ENCODE measurements at regions not wholly inside any gene's neighbourhood (a gene's known extent, or its start where the extent isn't known, plus 50 kb on each side); places are given as distances from the start of the nearest gene placed in this dataset.

DNA sequence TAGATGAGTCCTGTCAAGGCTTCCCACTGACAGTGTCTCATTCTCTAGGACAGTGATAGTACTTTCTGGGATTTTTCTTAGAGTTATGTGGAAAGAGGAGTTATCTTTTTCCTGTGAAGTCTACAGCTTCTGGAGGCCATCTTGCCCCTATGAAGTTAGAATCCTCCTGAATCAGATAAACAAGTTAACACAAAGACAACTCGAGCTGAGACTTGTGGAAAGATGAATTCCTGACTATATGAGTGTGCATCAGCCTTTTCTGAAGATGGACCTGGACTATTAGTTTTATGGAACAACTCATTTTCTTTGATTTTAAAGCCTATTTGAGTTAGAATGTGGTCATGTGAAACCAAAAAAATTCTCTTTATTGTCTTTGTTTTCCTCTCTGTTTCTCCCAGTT is 290.9 kb downstream of the LRRIQ3 start:
- no peaks in the 10 kb centered on the region for H3K9me3 ChIP-seq
- ATAC-seq: no peak
- H3K36me3 ChIP-seq (ENCODE audit: low read depth): no peaks in the 10 kb centered on the region
- intact Hi-C loops (cut with DNase I, micrococcal nuclease): no loop called here
- no peaks in the 10 kb centered on the region for H3K4me1 ChIP-seq (ENCODE audit: low read depth)
- no peak for DNase-seq
- H3K4me3 ChIP-seq: no peak overlapping the region
- no peak for TF ChIP-seq CTCF (IDR thresholded peaks at IDR 0.05)

DNA sequence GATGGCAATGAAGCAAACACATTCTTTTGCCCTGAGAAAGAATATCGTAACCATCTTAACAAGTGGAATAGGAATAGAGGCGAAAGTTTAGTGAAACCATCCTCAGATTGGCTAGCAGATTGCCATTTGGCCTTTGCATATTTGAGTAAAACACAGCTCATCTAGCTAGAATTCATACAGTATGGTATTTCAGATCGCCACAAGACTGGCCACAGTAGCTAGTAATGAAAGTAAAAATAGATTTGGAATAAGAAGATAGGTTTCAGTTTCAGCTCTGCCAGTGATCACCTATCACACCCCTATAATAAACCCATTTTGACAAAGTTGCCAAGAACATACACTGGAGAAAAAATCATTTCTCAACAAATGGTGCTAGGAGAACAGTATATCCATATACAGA is 294.9 kb downstream of the LRRIQ3 start:
- DNase-seq: no peak
- Histone ChIP-seq H3K4me3 (no peak overlapping the region), H3K9me3 (no peaks in the 10 kb centered on the region), H3K4me1 (ENCODE audit: low read depth) (no peaks in the 10 kb centered on the region), H3K36me3 (ENCODE audit: low read depth) (no peaks in the 10 kb centered on the region)
- intact Hi-C loops (cut with DNase I, micrococcal nuclease): no loop called here
- TF ChIP-seq CTCF (IDR thresholded peaks at IDR 0.05): no peak
- ATAC-seq: no peak

DNA sequence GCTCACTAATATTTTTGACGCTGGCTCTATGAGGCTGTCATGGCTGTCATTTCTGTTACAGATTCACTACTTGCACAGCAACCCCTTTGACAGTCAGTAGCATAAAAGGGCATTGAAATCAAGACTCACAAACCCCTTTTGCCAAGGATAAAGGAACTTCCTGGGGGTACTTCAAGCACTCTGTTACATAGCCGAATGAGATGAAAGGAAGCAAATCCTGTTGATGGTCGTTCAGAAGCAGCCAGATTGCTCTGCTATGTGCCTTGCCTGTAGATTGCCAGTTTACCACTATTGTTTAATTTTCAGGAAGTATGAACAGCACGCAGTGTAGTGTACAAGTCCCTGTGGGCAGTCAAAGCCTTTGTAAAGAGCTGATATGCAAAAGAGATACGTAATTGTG is 296.2 kb downstream of the LRRIQ3 start:
- Histone ChIP-seq H3K36me3 (ENCODE audit: low read depth) (no peaks in the 10 kb centered on the region), H3K4me3 (no peak overlapping the region), H3K9me3 (no peaks in the 10 kb centered on the region), H3K4me1 (ENCODE audit: low read depth) (no peaks in the 10 kb centered on the region)
- ATAC-seq (no peak), DNase-seq (no peak)
- intact Hi-C loops (cut with DNase I, micrococcal nuclease): no loop called here
- TF ChIP-seq CTCF (IDR thresholded peaks at IDR 0.05): no peak

DNA sequence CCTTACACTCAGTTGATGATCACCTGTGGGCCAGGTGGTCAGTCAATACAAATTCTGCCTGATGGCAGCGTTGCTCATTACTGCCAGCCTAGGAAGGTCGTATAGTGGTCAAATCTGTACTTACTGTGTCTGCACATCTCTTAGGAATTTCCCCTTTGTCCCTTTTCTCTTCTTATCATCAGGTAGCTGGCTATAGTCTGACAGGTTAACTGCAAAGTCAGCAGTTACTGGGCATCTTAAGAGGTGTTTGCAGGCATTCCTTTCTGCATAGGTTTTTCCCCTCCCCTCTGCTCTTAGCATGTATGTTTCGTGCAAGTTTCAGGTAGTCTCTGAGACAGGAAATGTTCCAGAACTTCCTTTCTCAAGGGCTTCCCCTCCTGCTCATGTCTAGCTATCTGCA is 298.7 kb downstream of the LRRIQ3 start:
- ATAC-seq (no peak), DNase-seq (no peak)
- Histone ChIP-seq H3K36me3 (ENCODE audit: low read depth) (no peaks in the 10 kb centered on the region), H3K4me3 (no peak overlapping the region), H3K9me3 (no peaks in the 10 kb centered on the region), H3K4me1 (ENCODE audit: low read depth) (no peaks in the 10 kb centered on the region)
- no peak for TF ChIP-seq CTCF (IDR thresholded peaks at IDR 0.05)
- intact Hi-C loops (cut with DNase I, micrococcal nuclease): no loop called here

DNA sequence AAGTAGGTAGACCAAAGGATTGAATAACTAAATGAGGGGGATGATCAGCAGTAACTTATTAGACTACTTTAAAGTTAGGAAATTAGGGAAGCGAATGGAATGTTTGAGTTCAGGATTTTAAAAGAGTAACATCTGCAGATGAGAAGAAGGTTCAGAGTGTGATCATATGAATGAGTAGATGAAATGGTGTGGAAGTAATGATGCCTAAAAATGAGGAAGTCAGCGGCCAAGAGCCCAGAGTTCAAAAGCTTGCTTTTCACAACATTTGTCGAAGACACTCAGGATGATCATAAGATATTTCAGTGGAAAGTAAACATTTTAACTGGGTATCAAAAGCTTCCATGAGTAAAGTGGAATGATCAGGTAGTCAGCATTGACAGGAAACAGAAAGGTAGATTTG is 299.4 kb downstream of the LRRIQ3 start:
- no peaks in the 10 kb centered on the region for H3K4me1 ChIP-seq (ENCODE audit: low read depth)
- TF ChIP-seq CTCF (IDR thresholded peaks at IDR 0.05): no peak
- DNase-seq: no peak
- ATAC-seq: no peak
- no peak overlapping the region for H3K4me3 ChIP-seq
- intact Hi-C loops (cut with DNase I, micrococcal nuclease): no loop called here
- no peaks in the 10 kb centered on the region for H3K9me3 ChIP-seq
- H3K36me3 ChIP-seq (ENCODE audit: low read depth): no peaks in the 10 kb centered on the region

GRCh38 chr1:73887412-73887811 is 310.6 kb downstream of the LRRIQ3 start:
- intact Hi-C loops (cut with DNase I, micrococcal nuclease): no loop called here
- ATAC-seq (no peak), DNase-seq (no peak)
- H3K9me3 ChIP-seq: no peaks in the 10 kb centered on the region
- H3K4me1 ChIP-seq (ENCODE audit: low read depth): no peaks in the 10 kb centered on the region
- no peak overlapping the region for H3K4me3 ChIP-seq
- no peaks in the 10 kb centered on the region for H3K36me3 ChIP-seq (ENCODE audit: low read depth)
- no peak for TF ChIP-seq CTCF (IDR thresholded peaks at IDR 0.05)
